ENCODE measurements at regions not wholly inside any gene's neighbourhood (a gene's known extent, or its start where the extent isn't known, plus 50 kb on each side); places are given as distances from the start of the nearest gene placed in this dataset.

- no peak for TF ChIP-seq POLR2AphosphoS5 (IDR thresholded peaks at IDR 0.05; ENCODE audit: insufficient read depth, low read depth, low read length)
- TF ChIP-seq EZH2 (IDR thresholded peaks at IDR 0.05; ENCODE audit: borderline replicate concordance, low read depth, low read length, severe bottlenecking) = no peak
- TF ChIP-seq CTCF (IDR thresholded peaks at IDR 0.05; ENCODE audit: extremely low read depth in 1 of 2, insufficient read depth in 1 of 2, low read depth in 1 of 2, low read length in 2 of 2) = no peak
Observed at GRCh38 chr1:195794225-195794624, 814.0 kb downstream of the KCNT2 start.
